IMR-90 (cell line): ENCODE measurements at regions not wholly inside any gene's neighbourhood (a gene's known extent, or its start where the extent isn't known, plus 50 kb on each side); places are given as distances from the start of the nearest gene placed in this dataset.

Source experiments
- BHLHE40 ChIP-seq: fragments of 150-350 bp; IDR thresholded peaks from 2 replicates; pipeline ENCODE4 v1.6.1; 2016; ENCODE audit warnings: mild to moderate bottlenecking, low read depth, low read length
- CEBPB ChIP-seq: IDR thresholded peaks from 2 replicates; pipeline ENCODE4 v1.6.1; 2012; ENCODE audit warnings: low read depth, low read length, improper control_type of control experiment
- CTCF ChIP-seq: conservative IDR thresholded peaks from 2 replicates; pipeline ENCODE4 v1.5.1; 2012; ENCODE audit warnings: mild to moderate bottlenecking, low read depth, low read length, improper control_type of control experiment
- ELK1 ChIP-seq: fragments of 150-350 bp; IDR thresholded peaks from 2 replicates; pipeline ENCODE4 v1.6.1; 2016; ENCODE audit warnings: low read depth, mild to moderate bottlenecking, low read length, moderate library complexity, borderline replicate concordance
- FOS ChIP-seq: fragments of 150-350 bp; IDR thresholded peaks from 2 replicates; pipeline ENCODE4 v1.6.1; 2016; ENCODE audit warnings: low read depth, low read length
- MAFK ChIP-seq: IDR thresholded peaks from 2 replicates; pipeline ENCODE4 v1.6.1; 2012; ENCODE audit warnings: low read depth, low read length, improper control_type of control experiment
- MAZ ChIP-seq: IDR thresholded peaks from 2 replicates; pipeline ENCODE4 v1.6.1; 2012; ENCODE audit warnings: low read depth, mild to moderate bottlenecking, low read length, improper control_type of control experiment, moderate library complexity, borderline replicate concordance
- MXI1 ChIP-seq: IDR thresholded peaks from 2 replicates; pipeline ENCODE4 v1.6.1; 2012; ENCODE audit warnings: low read depth, mild to moderate bottlenecking, low read length, moderate library complexity, borderline replicate concordance
- POLR2A ChIP-seq: IDR thresholded peaks from 2 replicates; pipeline ENCODE4 v1.6.1; 2012; ENCODE audit warnings: mild to moderate bottlenecking, low read depth, low read length
- RCOR1 ChIP-seq: IDR thresholded peaks from 2 replicates; pipeline ENCODE4 v1.6.1; 2012; ENCODE audit warnings: mild to moderate bottlenecking, low read length, improper control_type of control experiment; ENCODE audit not compliant: insufficient replicate concordance
- RFX5 ChIP-seq: IDR thresholded peaks from 2 replicates; pipeline ENCODE4 v1.8.0; 2012; ENCODE audit warnings: low read depth, mild to moderate bottlenecking, low read length, moderate library complexity
- USF2 ChIP-seq: fragments of 150-350 bp; IDR thresholded peaks from 2 replicates; pipeline ENCODE4 v1.6.1; 2017; ENCODE audit warnings: mild to moderate bottlenecking, antibody characterized with exemption, low read length, low read depth

- TF ChIP-seq RFX5, result no peak
- TF ChIP-seq CTCF, result no peak
- no peak for TF ChIP-seq USF2
- TF ChIP-seq BHLHE40, result no peak
- no peak for TF ChIP-seq MXI1
- no peak for TF ChIP-seq POLR2A
- TF ChIP-seq MAZ, result no peak
- no peak for TF ChIP-seq CEBPB
- no peak for TF ChIP-seq FOS
- no peak for TF ChIP-seq MAFK
- no peak for TF ChIP-seq ELK1
- TF ChIP-seq RCOR1, result no peak
Observed at GRCh38 chr5:64108674-64109073, 57.0 kb upstream of the RNF180 start.
